K562 (cell line): ENCODE measurements at regions not wholly inside any gene's neighbourhood (a gene's known extent, or its start where the extent isn't known, plus 50 kb on each side); places are given as distances from the start of the nearest gene placed in this dataset.

ENCODE experiments used
- ATF3 ChIP-seq, 2 experiments: fragments of 450-650 bp in 1 of 2; sonication (generic) in 1 of 2; formaldehyde crosslinking in 1 of 2; IDR thresholded peaks in 1 of 2; conservative IDR thresholded peaks in 1 of 2; 2 replicates each; pipeline versions ENCODE4 v1.6.1 to v1.8.1; 2016 to 2023; ENCODE audit warnings: mild to moderate bottlenecking in 2 of 2, moderate library complexity in 2 of 2, inconsistent platforms in 1 of 2, missing genetic modification reagents in 1 of 2
- EHMT2 ChIP-seq: fragments of 450-650 bp; IDR thresholded peaks from 2 replicates; pipeline ENCODE4 v1.6.1; 2018; ENCODE audit warnings: antibody characterized with exemption
- EP300 ChIP-seq: IDR thresholded peaks from 2 replicates; pipeline ENCODE4 v1.6.1; 2012; ENCODE audit warnings: low read length, improper control_type of control experiment
- ESRRA ChIP-seq: fragments of 450-650 bp; IDR thresholded peaks from 2 replicates; pipeline ENCODE4 v1.6.1; 2014; ENCODE audit warnings: low read depth, mild to moderate bottlenecking, moderate library complexity, borderline replicate concordance
- GABPB1 ChIP-seq: sonication (generic); formaldehyde crosslinking; IDR thresholded peaks from 2 replicates; pipeline ENCODE4 v1.8.0; 2022; ENCODE audit warnings: mild to moderate bottlenecking, missing genetic modification reagents
- GTF2A2 ChIP-seq: IDR thresholded peaks from 2 replicates; pipeline ENCODE4 v1.6.1; 2016; ENCODE audit warnings: mild to moderate bottlenecking, missing genetic modification characterization, missing compliant biosample characterization
- MED1 ChIP-seq: sonication (generic); formaldehyde crosslinking; IDR thresholded peaks from 2 replicates; pipeline ENCODE4 v1.8.1; 2023; ENCODE audit warnings: missing genetic modification reagents, borderline replicate concordance
- MIER1 ChIP-seq: fragments of 450-650 bp; IDR thresholded peaks from 2 replicates; pipeline ENCODE4 v1.6.1; 2016; ENCODE audit warnings: antibody characterized with exemption, mild to moderate bottlenecking, low read depth
- NFE2L1 ChIP-seq: fragments of 450-650 bp; IDR thresholded peaks from 2 replicates; pipeline ENCODE4 v1.6.1; 2016; ENCODE audit warnings: missing genetic modification characterization, low read depth, mild to moderate bottlenecking, missing compliant biosample characterization, moderate library complexity, borderline replicate concordance
- NR0B1 ChIP-seq: fragments of 450-650 bp; IDR thresholded peaks from one replicate; pipeline ENCODE4 v1.6.1; 2018; ENCODE audit warnings: mild to moderate bottlenecking, moderate library complexity; ENCODE audit not compliant: partially characterized antibody
- PATZ1 ChIP-seq: fragments of 250-450 bp; sonication (Bioruptor Pico); IDR thresholded peaks from 2 replicates; pipeline ENCODE4 v1.5.0; 2020; ENCODE audit warnings: mild to moderate bottlenecking, borderline replicate concordance
- PHF21A ChIP-seq: fragments of 450-650 bp; IDR thresholded peaks from 2 replicates; pipeline ENCODE4 v1.6.1; 2017; ENCODE audit warnings: low read depth, borderline replicate concordance
- POLR2AphosphoS2 ChIP-seq: IDR thresholded peaks from 2 replicates; pipeline ENCODE4 v1.6.1; 2012; ENCODE audit warnings: low read length, improper control_type of control experiment
- PRMT5 ChIP-seq: sonication (generic); formaldehyde crosslinking; IDR thresholded peaks from 2 replicates; pipeline ENCODE4 v1.5.0; 2020; ENCODE audit warnings: missing genetic modification reagents
- PURB ChIP-seq: sonication (generic); formaldehyde crosslinking; IDR thresholded peaks from 2 replicates; pipeline ENCODE4 v1.9.0; 2021; ENCODE audit warnings: low read depth, mild to moderate bottlenecking, missing genetic modification reagents
- RB1 ChIP-seq: fragments of 450-650 bp; IDR thresholded peaks from 2 replicates; pipeline ENCODE4 v1.6.1; 2017; ENCODE audit warnings: low read depth, mild to moderate bottlenecking
- RBM17 ChIP-seq: fragments of 200-400 bp; formaldehyde crosslinking; IDR thresholded peaks from 2 replicates; pipeline ENCODE4 v1.6.1; 2017; ENCODE audit warnings: low read depth, mild to moderate bottlenecking, low read length, borderline replicate concordance
- RCOR1 ChIP-seq, 2 experiments: IDR thresholded peaks; 2 replicates each; pipeline ENCODE4 v1.6.1; 2012; ENCODE audit warnings: low read depth in 2 of 2, low read length in 2 of 2, borderline replicate concordance in 1 of 2, improper control_type of control experiment in 1 of 2
- RUNX1 ChIP-seq: sonication (generic); IDR thresholded peaks from 2 replicates; pipeline ENCODE4 v1.6.1; 2016; ENCODE audit warnings: antibody characterized with exemption, low read depth
- SMAD4 ChIP-seq: fragments of 250-450 bp; sonication (Bioruptor Pico); conservative IDR thresholded peaks from 2 replicates; pipeline ENCODE4 v1.8.0; 2021; ENCODE audit warnings: inconsistent platforms, mild to moderate bottlenecking, moderate library complexity
- STAG1 ChIP-seq: sonication (generic); formaldehyde crosslinking; IDR thresholded peaks from 2 replicates; pipeline ENCODE4 v1.5.0; 2020; ENCODE audit warnings: missing genetic modification reagents, borderline replicate concordance
- VEZF1 ChIP-seq: fragments of 200-800 bp; sonication (Bioruptor generic); IDR thresholded peaks from 2 replicates; pipeline ENCODE4 v1.6.1; 2017; ENCODE audit warnings: missing genetic modification characterization, missing compliant biosample characterization
- ZNF143 ChIP-seq: sonication (generic); formaldehyde crosslinking; IDR thresholded peaks from 2 replicates; pipeline ENCODE4 v1.9.0; 2022; ENCODE audit warnings: mild to moderate bottlenecking, missing genetic modification reagents
- ZNF586 ChIP-seq: fragments of 450-650 bp; formaldehyde crosslinking; conservative IDR thresholded peaks from 2 replicates; pipeline ENCODE4 v1.4.0; 2020; ENCODE audit warnings: mild to moderate bottlenecking, moderate library complexity

- TF ChIP-seq PATZ1 (CRISPR knock-in tag) (no peak), ZNF143 (CRISPR knock-in tag) (no peak), ZNF586 (CRISPR knock-in tag) (no peak), PURB (no peak), MED1 (no peak), STAG1 (CRISPR knock-in tag) (no peak), VEZF1 (CRISPR knock-in tag) (0 out of 2 replicates have a peak, but pooled peaks have one; percentile 28), RBM17 (no peak), POLR2AphosphoS2 (no peak), RCOR1 (IDR thresholded peaks at IDR 0.05; ENCODE audit: borderline replicate concordance in 1 of 2, low read depth in 2 of 2, low read length in 2 of 2) (peak; percentile 35 to 92; a peak in 1 of 4 replicates), MIER1 (no peak), RUNX1 (no peak), NFE2L1 (tag) (no peak), EP300 (peak; percentile 30; the same call in 1 of the 2 replicates), NR0B1 (no peak), GABPB1 (CRISPR knock-in tag) (no peak), PRMT5 (no peak), EHMT2 (no peak), ESRRA (peak; percentile 47; the same call in 1 of the 2 replicates), PHF21A (no peak), RB1 (no peak; the same call in 1 of the 2 replicates), SMAD4 (peak; percentile 71), ATF3 (IDR thresholded peaks at IDR 0.05) (no peak), ATF3 (CRISPR knock-in tag; conservative IDR thresholded peaks at IDR 0.05) (no peak), GTF2A2 (tag) (no peak)
These were observed 250.1 kb upstream of the HES1 start (continued) for GRCh38 chr3:193885832-193886231.
